AG08396 (cell line): ENCODE measurements at regions not wholly inside any gene's neighbourhood (a gene's known extent, or its start where the extent isn't known, plus 50 kb on each side); places are given as distances from the start of the nearest gene placed in this dataset.
"Not testable (repeated sequence)": the region's sequence is repeated elsewhere in the genome, so short reads cannot be mapped to it uniquely, and the experiment has no call there.

Source experiments
- DNase-seq: peaks from one replicate; pipeline ENCODE4 v3.0.0; 2012; ENCODE audit warnings: low spot score, mixed read lengths

GRCh38 chr12:16854465-16854864 is 248.5 kb upstream of the LMO3 start:
- DNase-seq: no peak

- no peak for DNase-seq
Measured at GRCh38 chr12:16849473-16849872, 243.5 kb upstream of the LMO3 start.

DNA sequence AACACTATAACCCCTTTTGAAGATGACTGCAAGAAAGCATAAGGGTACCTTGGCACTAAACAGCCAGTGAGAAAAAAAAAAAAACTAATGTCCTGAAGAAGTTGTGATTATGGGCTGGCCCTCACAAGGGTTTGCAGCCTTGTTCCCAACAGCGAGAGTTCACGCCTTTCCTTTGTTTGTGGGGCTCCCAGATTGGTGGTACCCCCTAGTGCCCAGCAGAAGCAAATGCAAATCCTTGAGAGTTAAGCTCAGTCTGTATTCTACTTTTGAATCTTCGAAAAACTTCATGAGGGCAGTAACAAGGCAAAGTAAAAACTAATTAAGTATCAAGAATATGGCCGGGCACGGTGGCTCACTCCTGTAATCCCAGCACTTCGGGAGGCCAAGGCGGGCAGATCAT is 238.9 kb upstream of the LMO3 start:
- DNase-seq: no peak

DNA sequence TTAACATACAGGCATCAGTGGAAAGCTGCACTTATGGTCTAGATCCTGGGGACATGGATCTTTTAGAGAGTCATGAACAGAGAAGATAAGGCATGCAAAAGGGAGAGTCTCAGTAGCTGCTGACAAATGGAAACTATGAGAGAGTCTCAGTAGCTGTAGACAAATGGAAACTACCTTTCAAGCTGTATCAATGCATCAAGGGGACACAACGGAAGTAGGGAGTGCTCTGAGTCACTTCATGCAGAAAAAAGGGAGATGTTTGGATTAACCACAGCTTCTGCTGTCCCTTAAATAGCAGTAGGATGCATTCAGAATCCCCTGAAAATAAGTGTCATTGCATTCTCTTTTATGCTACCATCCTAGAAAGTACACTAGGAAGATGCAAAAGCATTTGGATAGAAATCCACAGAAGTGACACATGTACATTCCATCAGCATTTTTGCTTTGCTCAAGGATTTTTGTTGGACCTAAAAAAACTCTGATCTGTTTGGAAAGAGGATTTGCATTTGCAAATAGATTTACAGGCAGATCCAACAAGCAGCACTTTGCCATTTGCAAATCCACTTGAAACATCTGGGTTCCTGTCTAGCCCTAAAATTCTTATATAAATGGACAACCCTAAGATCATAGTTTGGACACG is 227.5 kb upstream of the LMO3 start:
- no peak for DNase-seq

- no peak for DNase-seq
Measured at GRCh38 chr12:16828891-16829290, 222.9 kb upstream of the LMO3 start.

DNA sequence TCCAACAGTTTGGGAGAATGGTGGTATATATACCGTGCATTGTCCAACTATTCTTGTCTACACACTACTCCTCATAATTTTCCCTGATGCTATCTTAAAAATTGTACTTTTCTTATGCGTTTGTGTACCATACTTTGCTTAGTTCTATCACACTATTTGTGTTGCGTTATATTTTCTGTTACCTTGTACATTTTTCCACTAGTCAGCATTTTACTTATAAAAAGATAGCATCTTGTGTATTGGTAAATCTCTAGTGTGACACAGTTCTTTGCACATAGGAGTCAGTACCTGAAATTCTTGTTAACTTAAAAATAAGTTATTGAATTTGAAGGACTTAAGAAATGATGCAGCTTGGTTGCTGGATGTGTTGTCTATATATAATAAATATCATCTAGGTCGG is 201.8 kb upstream of the LMO3 start:
- no peak for DNase-seq

- DNase-seq: no peak
Measured at GRCh38 chr12:16796168-16796567, 190.2 kb upstream of the LMO3 start.

- DNase-seq: no peak
Measured at GRCh38 chr12:16789204-16789790, 183.3 kb upstream of the LMO3 start.

DNA sequence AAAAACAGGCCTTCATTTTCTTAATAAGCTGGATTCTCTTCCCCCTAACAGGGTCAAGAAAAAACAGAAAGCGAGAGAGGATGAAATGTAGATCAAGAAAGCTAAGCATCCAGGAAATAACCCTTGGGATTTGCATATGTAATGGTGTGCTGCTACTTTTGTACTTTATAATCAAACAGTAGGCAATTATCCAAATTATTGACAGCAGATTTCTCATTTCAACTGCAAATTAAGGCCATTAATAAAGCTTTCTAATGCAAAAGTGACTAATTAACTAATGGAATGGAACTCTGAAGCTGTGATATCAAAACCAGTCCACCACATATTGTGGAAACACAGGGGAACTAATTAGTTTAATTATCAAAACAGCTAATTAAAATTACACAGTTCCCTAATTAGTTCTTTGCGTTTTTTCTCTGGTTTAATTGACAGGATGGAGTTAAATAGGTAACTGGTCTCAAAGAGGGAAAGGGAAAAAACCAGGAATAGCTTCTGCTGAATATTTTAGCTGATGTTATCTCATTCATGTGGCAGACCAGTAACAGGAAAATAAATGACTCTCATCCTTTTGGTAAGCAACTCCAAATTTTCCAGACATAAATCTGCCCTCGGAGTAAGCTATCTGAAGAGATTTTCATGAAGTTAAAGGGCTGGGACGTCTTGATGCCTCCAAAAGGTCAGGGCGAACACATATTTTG is 182.7 kb upstream of the LMO3 start:
- DNase-seq: no peak

DNA sequence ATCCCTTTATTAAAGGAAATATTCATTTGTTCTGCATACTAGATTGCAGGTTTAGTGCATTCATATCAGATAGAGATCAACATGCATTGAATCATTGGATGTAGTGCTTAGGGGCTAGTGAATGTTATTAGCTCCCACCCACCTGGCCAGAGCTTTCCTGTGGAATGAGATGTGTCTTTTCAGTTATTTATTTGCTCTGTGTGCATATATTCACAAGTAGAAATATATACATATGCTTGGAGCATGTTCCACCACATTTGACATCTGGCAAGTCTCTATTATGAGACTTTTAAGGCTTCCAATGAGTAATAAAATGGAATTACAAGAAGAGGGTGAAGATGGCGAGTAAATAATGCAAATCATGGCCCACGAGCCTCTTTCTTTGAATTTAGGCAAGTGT is 180.0 kb upstream of the LMO3 start:
- no peak for DNase-seq

DNA sequence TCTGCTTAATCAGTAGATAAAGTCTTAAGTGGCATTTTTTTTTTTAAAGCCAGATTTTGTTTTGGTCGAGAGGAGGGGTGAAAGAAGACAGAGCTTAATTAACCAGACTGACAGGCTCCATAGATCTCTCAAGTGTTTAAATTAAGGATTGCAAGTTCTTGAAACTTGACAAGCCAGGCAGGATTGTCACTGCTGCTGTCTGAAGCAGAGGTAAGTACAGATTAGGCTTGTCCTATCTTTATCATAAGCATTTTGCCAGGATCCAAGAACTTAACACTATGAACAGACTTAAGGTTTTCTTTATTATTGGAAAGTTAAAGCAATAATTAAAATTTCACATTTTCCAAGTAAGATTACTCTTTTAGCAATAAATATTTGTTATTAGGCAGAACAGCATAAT is 179.6 kb upstream of the LMO3 start:
- DNase-seq: no peak

DNA sequence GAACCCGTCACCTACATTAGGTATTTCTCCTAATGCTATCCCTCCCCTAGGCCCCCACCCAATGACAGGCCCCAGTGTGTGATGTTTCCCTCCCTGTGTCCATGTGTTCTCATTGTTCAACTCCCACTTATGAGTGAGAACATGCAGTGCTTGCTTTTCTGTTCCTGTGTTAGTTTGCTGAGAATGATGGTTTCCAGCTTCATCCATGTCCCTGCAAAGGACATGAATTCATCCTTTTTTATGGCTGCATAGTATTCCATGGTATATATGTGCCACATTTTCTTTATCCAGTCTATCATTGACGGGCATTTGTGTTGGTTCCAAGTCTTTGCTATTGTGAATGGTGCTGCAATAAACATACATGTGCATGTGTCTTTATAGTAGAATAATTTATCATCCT is 163.2 kb upstream of the LMO3 start:
- DNase-seq: not testable (repeated sequence)

DNA sequence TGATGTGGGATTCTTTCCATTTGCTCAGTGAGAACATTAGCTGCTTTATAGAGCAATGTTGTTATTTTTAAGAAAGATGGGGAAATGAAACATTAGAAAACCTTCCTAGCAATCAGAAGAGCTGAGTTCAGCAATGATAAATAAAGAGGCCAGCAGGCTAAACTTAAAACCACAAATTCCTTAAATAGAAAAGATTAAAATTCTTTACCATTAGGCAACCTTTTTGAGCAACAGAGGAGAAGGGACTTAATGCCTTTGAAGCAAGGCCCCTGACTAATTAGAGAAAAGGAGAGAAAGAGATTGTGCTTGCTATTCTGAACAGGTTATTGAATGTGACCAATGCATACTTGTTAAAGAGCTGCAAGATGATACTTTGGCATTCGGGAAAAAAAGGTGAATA is 160.8 kb upstream of the LMO3 start:
- DNase-seq: no peak

- no peak for DNase-seq
Measured at GRCh38 chr12:16763901-16764300, 157.9 kb upstream of the LMO3 start.

- DNase-seq: no peak
Measured at GRCh38 chr12:16756833-16757555, 151.0 kb upstream of the LMO3 start.

DNA sequence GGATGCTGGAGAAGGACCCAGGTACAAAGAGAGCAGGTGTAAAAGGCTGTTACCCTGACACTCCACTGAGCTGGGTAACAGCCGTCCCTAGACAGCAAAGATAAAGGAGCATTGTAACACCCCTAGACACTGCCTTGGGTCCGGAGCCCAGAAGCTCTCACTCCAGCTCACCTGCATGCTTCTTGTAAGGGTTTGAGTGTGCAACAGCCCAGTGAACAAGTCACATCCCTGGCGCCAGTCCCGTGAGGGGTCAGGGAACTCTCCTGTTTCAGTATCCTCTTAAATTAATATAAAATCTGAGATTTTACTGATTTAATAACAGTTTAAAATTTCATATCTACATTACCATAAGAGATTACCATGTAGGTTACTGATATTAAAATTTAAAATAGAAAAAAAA is 124.8 kb upstream of the LMO3 start:
- no peak for DNase-seq

DNA sequence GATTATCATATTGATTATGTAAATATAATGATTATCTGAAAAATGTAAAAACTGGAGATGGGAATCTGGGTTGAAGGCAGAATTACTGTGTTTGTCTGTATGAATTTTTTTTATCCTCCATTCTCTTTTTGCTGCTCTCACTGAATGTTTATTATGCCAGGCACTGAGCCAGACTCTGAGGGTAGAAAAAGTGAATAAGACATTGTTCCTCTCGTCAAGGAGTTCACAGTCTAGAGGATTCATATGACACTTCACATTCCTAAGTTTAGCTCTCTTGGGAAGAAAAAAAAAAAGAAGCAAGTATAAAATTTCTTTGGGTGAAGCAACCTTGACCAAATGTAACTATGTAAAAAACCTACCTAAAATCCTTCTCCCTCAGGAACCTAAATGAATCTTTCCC is 120.9 kb upstream of the LMO3 start:
- DNase-seq: no peak

DNA sequence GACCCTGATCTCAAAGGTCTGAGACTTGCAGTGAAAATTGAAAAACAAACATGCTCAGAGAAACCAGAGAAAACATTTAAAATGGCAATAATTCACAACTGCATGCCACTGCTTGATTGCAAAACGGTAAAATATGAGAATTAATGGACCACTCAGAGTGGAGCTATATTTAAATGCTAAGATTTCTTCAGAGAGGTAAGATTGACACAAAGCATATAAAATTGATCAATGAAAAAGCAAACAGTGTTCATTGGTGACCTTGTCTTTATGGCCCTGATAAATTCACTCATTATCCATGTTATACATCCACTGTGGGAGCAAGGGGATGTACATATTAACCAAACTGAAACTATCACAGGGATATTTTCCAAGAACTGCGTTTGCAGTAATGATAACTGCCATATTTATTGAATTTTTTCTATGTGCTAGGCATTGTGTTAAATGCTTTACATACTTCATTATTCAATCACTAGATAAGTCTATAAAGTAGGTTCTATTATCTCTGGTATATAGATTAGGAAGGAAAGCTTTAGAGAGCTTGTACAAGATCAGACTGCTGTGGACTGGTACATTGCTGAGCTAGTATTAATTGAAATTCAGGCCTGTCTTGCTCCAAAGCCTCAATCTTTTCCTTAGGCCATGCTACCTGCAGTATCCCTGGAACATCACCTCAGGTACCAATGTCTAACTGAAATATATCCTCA is 113.9 kb upstream of the LMO3 start:
- DNase-seq: no peak

- no peak for DNase-seq
Measured at GRCh38 chr12:16716928-16717327, 111.0 kb upstream of the LMO3 start.

DNA sequence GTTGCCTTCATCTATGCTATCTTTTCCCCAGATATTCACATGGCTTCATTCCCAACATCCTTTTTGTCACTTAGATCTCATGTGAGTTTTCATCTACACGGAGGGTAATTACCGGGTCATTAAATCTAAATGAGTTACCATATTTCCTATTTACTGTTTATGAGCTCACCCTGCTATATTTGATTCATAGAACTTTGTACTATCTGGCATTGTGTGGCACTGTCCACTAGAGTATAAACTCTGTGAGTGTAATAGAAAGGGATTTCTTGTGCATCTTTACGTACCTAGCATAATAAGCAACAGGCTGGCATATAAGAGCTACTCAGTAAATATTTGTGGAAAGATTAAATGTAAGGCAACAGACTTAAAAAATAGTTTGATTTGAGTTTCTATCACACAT is 86.1 kb upstream of the LMO3 start:
- no peak for DNase-seq

DNA sequence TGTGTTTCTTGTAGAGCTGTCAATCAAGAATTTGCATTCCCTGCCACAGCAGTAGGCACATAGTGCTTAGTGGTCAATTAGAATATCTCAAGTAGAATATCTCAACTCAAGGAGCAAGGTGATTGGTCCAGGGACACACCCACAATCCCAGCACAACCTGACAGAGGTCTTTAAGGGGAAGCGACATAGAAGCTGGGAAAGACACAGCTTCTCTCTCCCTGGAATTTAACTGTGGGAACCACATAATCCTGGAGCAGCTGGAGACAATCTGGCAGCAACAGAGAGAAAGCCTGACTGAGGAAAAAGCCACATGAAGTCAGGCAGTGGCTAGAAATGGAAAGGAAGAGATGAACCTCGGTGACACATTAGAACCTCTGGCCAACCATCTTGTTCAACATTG is 85.7 kb upstream of the LMO3 start:
- no peak for DNase-seq

DNA sequence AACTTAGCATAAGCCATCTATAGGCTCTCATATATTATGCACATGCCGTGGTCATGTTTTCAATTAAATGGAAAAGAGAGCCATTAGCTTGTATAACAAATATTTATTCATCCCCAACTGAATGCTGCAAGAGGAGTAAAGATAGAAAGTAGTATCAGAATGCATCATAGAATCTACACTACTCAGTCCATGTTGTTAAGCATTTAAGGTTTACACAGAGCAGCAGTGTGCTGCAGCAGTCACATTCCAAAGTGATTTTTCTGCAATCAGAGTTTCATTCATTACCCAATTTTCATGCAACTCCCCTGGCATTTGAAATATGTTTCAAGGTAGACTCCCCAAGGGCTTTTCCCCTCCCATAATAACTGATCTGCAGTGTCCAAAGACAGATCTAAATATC is 82.2 kb upstream of the LMO3 start:
- DNase-seq: no peak

DNA sequence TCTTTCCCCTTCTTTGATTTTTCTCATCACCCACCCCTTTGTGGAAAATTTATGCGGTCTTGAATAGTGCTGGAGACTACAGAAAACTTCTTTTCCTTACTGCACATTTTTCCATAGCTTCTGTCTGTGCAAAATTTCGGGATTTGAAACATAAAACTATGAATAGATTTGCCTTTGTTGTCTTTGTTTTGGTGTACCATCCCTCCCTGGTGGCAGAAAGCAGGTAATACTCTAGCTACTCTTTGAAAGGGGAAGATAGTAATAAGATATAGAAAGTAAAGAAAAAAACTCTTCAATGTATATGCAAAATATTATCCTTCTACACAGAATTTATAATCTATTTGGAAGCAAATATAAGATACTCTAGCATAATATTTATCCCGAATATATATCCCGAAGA is 79.1 kb upstream of the LMO3 start:
- no peak for DNase-seq
